Transverse colon (tissue), 4 donors: ENCODE measurements at regions not wholly inside any gene's neighbourhood (a gene's known extent, or its start where the extent isn't known, plus 50 kb on each side); places are given as distances from the start of the nearest gene placed in this dataset.

Experiments used
- CTCF ChIP-seq, 5 experiments: fragments of 200-600 bp in 3 of 5; fragments of 450-650 bp in 2 of 5; sonication (generic) in 3 of 5; IDR thresholded peaks; 1 replicate in 2 of 5; 2 replicates in 3 of 5; pipeline ENCODE4 v1.5.1; 2016 to 2017; ENCODE audit warnings: antibody characterized with exemption in 5 of 5, inconsistent platforms in 3 of 5, mild to moderate bottlenecking in 2 of 5, moderate library complexity in 1 of 5
- EP300 ChIP-seq: sonication (generic); formaldehyde crosslinking; IDR thresholded peaks from one replicate; pipeline ENCODE4 v1.6.1; 2017; ENCODE audit warnings: antibody characterized with exemption, low read depth
- POLR2A ChIP-seq: fragments of 450-650 bp; IDR thresholded peaks from one replicate; pipeline ENCODE4 v1.6.1; 2016; ENCODE audit warnings: antibody characterized with exemption, mild to moderate bottlenecking, moderate library complexity
- POLR2AphosphoS5 ChIP-seq, 3 donors: sonication (generic); formaldehyde crosslinking; IDR thresholded peaks; one replicate each; pipeline ENCODE4 v1.6.1; 2016; ENCODE audit warnings: antibody characterized with exemption in 3 of 3

GRCh38 chr10:128247576-128247975 is 121.4 kb upstream of the MKI67 start:
- TF ChIP-seq CTCF (IDR thresholded peaks at IDR 0.05) (no peak), POLR2AphosphoS5 (IDR thresholded peaks at IDR 0.05) (no peak), POLR2A (no peak), EP300 (no peak)
